GM20000 (cell line): ENCODE measurements at regions not wholly inside any gene's neighbourhood (a gene's known extent, or its start where the extent isn't known, plus 50 kb on each side); places are given as distances from the start of the nearest gene placed in this dataset.

Experiments used
- DNase-seq: peaks from one replicate; pipeline ENCODE4 v3.0.0; 2012; ENCODE audit warnings: low spot score
- CTCF ChIP-seq: IDR thresholded peaks from 2 replicates; pipeline ENCODE4 v1.5.1; 2012; ENCODE audit warnings: mild to moderate bottlenecking, control low read depth; ENCODE audit errors: extremely low read depth, missing control alignments

GRCh38 chr10:6650586-6650985, 70.5 kb upstream of the PRKCQ start:
- TF ChIP-seq CTCF = no peak
- DNase-seq = no peak

GRCh38 chr10:6649903-6650302, 69.8 kb upstream of the PRKCQ start:
- TF ChIP-seq CTCF = no peak
- no peak for DNase-seq

- no peak for TF ChIP-seq CTCF
- DNase-seq = no peak
Measured at GRCh38 chr10:6648894-6649720, 69.0 kb upstream of the PRKCQ start.

GRCh38 chr10:6647811-6648526, 67.9 kb upstream of the PRKCQ start:
- peak; percentile 68 for DNase-seq
- no peak for TF ChIP-seq CTCF

- DNase-seq = no peak
- no peak for TF ChIP-seq CTCF
Measured at GRCh38 chr10:6643962-6644361, 63.9 kb upstream of the PRKCQ start.

- no peak for TF ChIP-seq CTCF
Measured at GRCh38 chr10:6642876-6643275, 62.8 kb upstream of the PRKCQ start.

GRCh38 chr10:6640433-6641040, 60.5 kb upstream of the PRKCQ start:
- no peak for DNase-seq
- no peak for TF ChIP-seq CTCF

More at GRCh38 chr10:6642876-6643275, 62.8 kb upstream of the PRKCQ start:
- DNase-seq = no peak
